Endothelial cell of umbilical vein (primary cell): ENCODE measurements at regions not wholly inside any gene's neighbourhood (a gene's known extent, or its start where the extent isn't known, plus 50 kb on each side); places are given as distances from the start of the nearest gene placed in this dataset.

Experiments
- BruUV-seq: library from RNA; stranded (reverse); fragments of 400-500 nt; replicated peaks from 2 replicates; lab custom pipeline; 2021; lab: Mats Ljungman, UMichigan
- CTCF ChIA-PET: fragments of 300-600, 350-600 bp; sonication (Branson Sonifier 250); formaldehyde crosslinking; loops from one replicate; lab custom pipeline; 2021; ENCODE audit warnings: antibody characterized with exemption, inconsistent platforms; lab: Charles Lee
- POLR2A ChIA-PET: fragments of 300-600, 350-600 bp; sonication (Branson Sonifier 250); formaldehyde crosslinking; loops from one replicate; lab custom pipeline; 2021; ENCODE audit warnings: antibody characterized with exemption, inconsistent platforms; lab: Charles Lee
- DNase-seq: peaks from one replicate; pipeline ENCODE4 v3.0.0-alpha.2; 2011; ENCODE audit warnings: low read depth, low spot score
- FAIRE-seq: peaks from 2 replicates; lab custom pipeline; 2011; peaks lifted over from hg19 to GRCh38; lab: Jason Lieb, UNC
- H2AFZ ChIP-seq: 2 replicates; pipeline ENCODE4 v1.6.0; 2012; ENCODE audit warnings: low read depth, low read length, control low read depth, inconsistent platforms
- H3K27ac ChIP-seq: 2 replicates; pipeline ENCODE4 v1.5.1; 2011; ENCODE audit warnings: low read depth, mild to moderate bottlenecking, control low read depth, low read length, moderate library complexity; ENCODE audit not compliant: insufficient read depth
- H3K27me3 ChIP-seq, 2 experiments: 2 replicates each; pipeline versions ENCODE4 v1.6.0 to v1.6.1; 2011; ENCODE audit warnings: low read length in 2 of 2, mixed read lengths in 1 of 2; ENCODE audit not compliant: control insufficient read depth in 2 of 2, insufficient read depth in 2 of 2
- H3K36me3 ChIP-seq, 2 experiments: 2 replicates in 1 of 2; 3 replicates in 1 of 2; pipeline ENCODE4 v1.5.1; 2011; ENCODE audit warnings: low read length in 2 of 2, mild to moderate bottlenecking in 1 of 2, moderate library complexity in 1 of 2; ENCODE audit not compliant: control insufficient read depth in 2 of 2, insufficient read depth in 2 of 2; ENCODE audit errors: extremely low read depth in 1 of 2
- H3K4me1 ChIP-seq: 3 replicates; pipeline ENCODE4 v1.5.1; 2011; ENCODE audit warnings: mild to moderate bottlenecking, low read length; ENCODE audit not compliant: control insufficient read depth, insufficient read depth; ENCODE audit errors: extremely low read depth
- H3K4me2 ChIP-seq: 2 replicates; pipeline ENCODE4 v1.6.1; 2011; ENCODE audit warnings: low read length, control low read depth, mixed read lengths; ENCODE audit not compliant: insufficient read depth
- H3K4me3 ChIP-seq, 3 experiments: fragments of 200-600 bp in 1 of 3; sonication (generic), shearing (Covaris generic) in 1 of 3; replicated peaks in 1 of 3; 2 replicates each; pipeline ENCODE4 v1.5.1; 2011 to 2016; ENCODE audit warnings: control low read depth in 3 of 3, low read length in 3 of 3, mild to moderate bottlenecking in 2 of 3, inconsistent platforms in 1 of 3, low read depth in 1 of 3, moderate library complexity in 1 of 3; ENCODE audit not compliant: insufficient read depth in 1 of 3
- H3K79me2 ChIP-seq: 2 replicates; pipeline ENCODE4 v1.6.0; 2012; ENCODE audit warnings: low read length, inconsistent platforms; ENCODE audit not compliant: control insufficient read depth, insufficient read depth
- H3K9ac ChIP-seq: replicated peaks from 2 replicates; pipeline ENCODE3; 2011; ENCODE audit warnings: low read length, control low read depth; ENCODE audit not compliant: insufficient read depth; ENCODE audit errors: extremely low read depth
- H3K9me1 ChIP-seq: replicated peaks from 3 replicates; pipeline ENCODE4 v1.6.0; 2011; ENCODE audit warnings: mild to moderate bottlenecking, low read length; ENCODE audit not compliant: control insufficient read depth, insufficient read depth; ENCODE audit errors: extremely low read depth
- H3K9me3 ChIP-seq: replicated peaks from 2 replicates; pipeline ENCODE4 v1.5.1; 2012; ENCODE audit warnings: low read length, inconsistent platforms; ENCODE audit not compliant: control insufficient read depth, insufficient read depth
- H4K20me1 ChIP-seq: replicated peaks from 2 replicates; pipeline ENCODE3; 2011; ENCODE audit warnings: mild to moderate bottlenecking, low read length; ENCODE audit not compliant: control insufficient read depth, insufficient read depth; ENCODE audit errors: extremely low read depth
- EZH2 ChIP-seq: IDR thresholded peaks from 2 replicates; pipeline ENCODE4 v1.6.1; 2012; ENCODE audit warnings: borderline replicate concordance, low read depth, mild to moderate bottlenecking, moderate library complexity, low read length, inconsistent platforms; ENCODE audit not compliant: severe bottlenecking
- FOS ChIP-seq: IDR thresholded peaks from 2 replicates; pipeline ENCODE4 v1.6.1; 2011; ENCODE audit warnings: mild to moderate bottlenecking, low read length, moderate library complexity, borderline replicate concordance; ENCODE audit not compliant: insufficient read depth
- GATA2 ChIP-seq: IDR thresholded peaks from 2 replicates; pipeline ENCODE4 v1.7.0; 2011; ENCODE audit warnings: low read depth, mild to moderate bottlenecking, moderate library complexity, mixed read lengths, low read length; ENCODE audit not compliant: insufficient read length, insufficient read depth
- JUN ChIP-seq: IDR thresholded peaks from 2 replicates; pipeline ENCODE4 v1.6.1; 2011; ENCODE audit warnings: borderline replicate concordance, low read depth; ENCODE audit not compliant: insufficient read length, insufficient read depth
- MAX ChIP-seq: IDR thresholded peaks from 2 replicates; pipeline ENCODE4 v1.6.1; 2011; ENCODE audit not compliant: insufficient read depth, insufficient read length
- MYC ChIP-seq: IDR thresholded peaks from one replicate; pipeline ENCODE4 v1.6.1; 2011; ENCODE audit warnings: mild to moderate bottlenecking, low read depth, low read length
- POLR2A ChIP-seq: IDR thresholded peaks from 2 replicates; pipeline ENCODE4 v1.6.1; 2012; ENCODE audit warnings: low read depth, mild to moderate bottlenecking, control low read depth, low read length
- POLR2AphosphoS5 ChIP-seq: IDR thresholded peaks from 2 replicates; pipeline ENCODE4 v1.6.1; 2012; ENCODE audit warnings: low read depth, mild to moderate bottlenecking, control low read depth, low read length, moderate library complexity; ENCODE audit not compliant: insufficient read depth
- dilution Hi-C: fragments of 300-500 bp; cut with MboI; formaldehyde crosslinking; loops from one replicate; pipeline ENCODE4 v1.15.0; 2019; ENCODE audit warnings: low sequenced_read_pairs; ENCODE audit not compliant: extremely low pct_ligation_motif_present
- intact Hi-C: fragments of 100-400 bp; cut with micrococcal nuclease; formaldehyde crosslinking; loops from one replicate; pipeline ENCODE4 v1.10.0; 2022
- TF ChIP-seq, protein P1 (sequence below), 2 donors: IDR thresholded peaks; 1 replicate in 1 of 2; 2 replicates in 1 of 2; pipeline ENCODE4 v1.5.1; 2011; ENCODE audit warnings: low read length in 2 of 2, mild to moderate bottlenecking in 2 of 2, moderate library complexity in 2 of 2, control low read depth in 1 of 2, inconsistent platforms in 1 of 2, low read depth in 1 of 2; ENCODE audit not compliant: insufficient read depth in 1 of 2; ENCODE audit errors: extremely low read depth in 1 of 2

DNA sequence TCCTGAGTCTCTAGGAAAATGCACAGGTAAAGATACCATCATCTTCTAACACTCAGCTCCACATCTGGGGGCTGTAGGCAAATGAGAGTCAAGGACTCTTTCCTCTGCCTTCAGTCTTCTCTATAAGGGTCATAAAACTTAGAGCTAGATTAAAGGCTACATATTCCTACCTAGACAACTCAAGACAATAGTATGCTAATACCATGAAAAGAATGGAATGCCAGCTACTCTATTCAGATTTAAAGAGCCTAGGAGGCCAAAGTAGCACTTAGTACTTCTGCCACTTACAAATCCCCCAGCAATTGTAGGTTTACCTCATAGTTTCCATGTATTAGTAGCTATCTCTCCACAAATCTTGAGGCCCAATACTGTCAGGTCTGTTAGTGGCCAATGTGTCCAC, 453.0 kb downstream of the SLITRK5 start:
- no peak for FAIRE-seq
- POLR2A ChIA-PET: no interaction called here
- H3K27ac ChIP-seq: no peak overlapping the region
- H3K36me3 ChIP-seq: no peaks in the 10 kb centered on the region
- CTCF ChIA-PET: no interaction called here
- H3K4me2 ChIP-seq: no peak overlapping the region
- no peaks in the 10 kb centered on the region for H3K79me2 ChIP-seq
- no peaks in the 10 kb centered on the region for H3K27me3 ChIP-seq
- H3K4me3 ChIP-seq: no peak overlapping the region
- dilution Hi-C loops (no loop called here), intact Hi-C loops (no loop called here)
- no TSS peak for BruUV-seq
- no peaks in the 10 kb centered on the region for H4K20me1 ChIP-seq
- H3K4me1 ChIP-seq: no peaks in the 10 kb centered on the region
- DNase-seq: no peak
- H3K9me3 ChIP-seq: no peaks in the 10 kb centered on the region
- H2AFZ ChIP-seq: no peak overlapping the region
- TF ChIP-seq MYC (no peak), FOS (no peak), MAX (no peak), EZH2 (no peak), GATA2 (no peak), POLR2AphosphoS5 (no peak), JUN (no peak), POLR2A (no peak)
- TF ChIP-seq, protein P1, sequence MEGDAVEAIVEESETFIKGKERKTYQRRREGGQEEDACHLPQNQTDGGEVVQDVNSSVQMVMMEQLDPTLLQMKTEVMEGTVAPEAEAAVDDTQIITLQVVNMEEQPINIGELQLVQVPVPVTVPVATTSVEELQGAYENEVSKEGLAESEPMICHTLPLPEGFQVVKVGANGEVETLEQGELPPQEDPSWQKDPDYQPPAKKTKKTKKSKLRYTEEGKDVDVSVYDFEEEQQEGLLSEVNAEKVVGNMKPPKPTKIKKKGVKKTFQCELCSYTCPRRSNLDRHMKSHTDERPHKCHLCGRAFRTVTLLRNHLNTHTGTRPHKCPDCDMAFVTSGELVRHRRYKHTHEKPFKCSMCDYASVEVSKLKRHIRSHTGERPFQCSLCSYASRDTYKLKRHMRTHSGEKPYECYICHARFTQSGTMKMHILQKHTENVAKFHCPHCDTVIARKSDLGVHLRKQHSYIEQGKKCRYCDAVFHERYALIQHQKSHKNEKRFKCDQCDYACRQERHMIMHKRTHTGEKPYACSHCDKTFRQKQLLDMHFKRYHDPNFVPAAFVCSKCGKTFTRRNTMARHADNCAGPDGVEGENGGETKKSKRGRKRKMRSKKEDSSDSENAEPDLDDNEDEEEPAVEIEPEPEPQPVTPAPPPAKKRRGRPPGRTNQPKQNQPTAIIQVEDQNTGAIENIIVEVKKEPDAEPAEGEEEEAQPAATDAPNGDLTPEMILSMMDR (IDR thresholded peaks at IDR 0.05; ENCODE audit: extremely low read depth in 1 of 2, insufficient read depth in 1 of 2, low read depth in 1 of 2, low read length in 2 of 2): no peak
- H3K9me1 ChIP-seq: no peaks in the 10 kb centered on the region
- H3K9ac ChIP-seq: no peak overlapping the region
